IPS-18a (cell line): ENCODE measurements at regions not wholly inside any gene's neighbourhood (a gene's known extent, or its start where the extent isn't known, plus 50 kb on each side); places are given as distances from the start of the nearest gene placed in this dataset.
A peak's percentile ranks its signal among the peaks of the same experiment; 100 is the strongest.

Source experiments
- H3K27ac ChIP-seq: one replicate; pipeline ENCODE4 v1.5.1; 2013; ENCODE audit warnings: low read length
- H3K27me3 ChIP-seq: one replicate; pipeline ENCODE4 v1.6.1; 2013; ENCODE audit warnings: mild to moderate bottlenecking, low read length; ENCODE audit not compliant: control insufficient read depth, insufficient read depth
- H3K36me3 ChIP-seq: one replicate; pipeline ENCODE4 v1.6.1; 2013; ENCODE audit warnings: low read depth, low read length; ENCODE audit not compliant: control insufficient read depth
- H3K4me1 ChIP-seq: one replicate; pipeline ENCODE4 v1.6.1; 2013; ENCODE audit warnings: low read depth, low read length; ENCODE audit not compliant: control insufficient read depth
- H3K4me3 ChIP-seq: one replicate; pipeline ENCODE4 v1.5.1; 2013; ENCODE audit warnings: low read length
- H3K9ac ChIP-seq: one replicate; pipeline ENCODE4 v1.6.1; 2013; ENCODE audit warnings: mild to moderate bottlenecking, low read length, moderate library complexity
- H3K9me3 ChIP-seq: one replicate; pipeline ENCODE4 v1.6.1; 2013; ENCODE audit warnings: low read depth, low read length; ENCODE audit not compliant: control insufficient read depth

GRCh38 chr12:116415408-116416108, 138.1 kb upstream of the MED13L start:
- Histone ChIP-seq H3K4me1 (no peaks in the 10 kb centered on the region), H3K27me3 (no peaks in the 10 kb centered on the region), H3K9ac (no peak overlapping the region), H3K9me3 (no peaks in the 10 kb centered on the region), H3K27ac (no peak overlapping the region), H3K36me3 (no peaks in the 10 kb centered on the region), H3K4me3 (no peak overlapping the region)

GRCh38 chr12:116416166-116416565, 138.7 kb upstream of the MED13L start:
- Histone ChIP-seq H3K9me3 (no peaks in the 10 kb centered on the region), H3K4me1 (no peaks in the 10 kb centered on the region), H3K27me3 (no peaks in the 10 kb centered on the region), H3K27ac (no peak overlapping the region), H3K9ac (no peak overlapping the region), H3K4me3 (no peak overlapping the region), H3K36me3 (no peaks in the 10 kb centered on the region)

GRCh38 chr12:116418551-116418950, 140.6 kb upstream of the MAP1LC3B2 start:
- Histone ChIP-seq H3K36me3 (no peaks in the 10 kb centered on the region), H3K27me3 (no peaks in the 10 kb centered on the region), H3K4me3 (no peak overlapping the region), H3K4me1 (no peaks in the 10 kb centered on the region), H3K9me3 (no peaks in the 10 kb centered on the region), H3K9ac (no peak overlapping the region), H3K27ac (no peak overlapping the region)

- H3K4me3 ChIP-seq = no peak overlapping the region
- no peaks in the 10 kb centered on the region for H3K9me3 ChIP-seq
- no peak overlapping the region for H3K27ac ChIP-seq
- H3K36me3 ChIP-seq = no peaks in the 10 kb centered on the region
- no peak overlapping the region for H3K9ac ChIP-seq
- peaks cover under 1% of the 10 kb centered on the region for H3K27me3 ChIP-seq
- H3K4me1 ChIP-seq = no peaks in the 10 kb centered on the region
These were observed 138.8 kb upstream of the MAP1LC3B2 start for GRCh38 chr12:116420227-116420880.

GRCh38 chr12:116421785-116422538, 137.2 kb upstream of the MAP1LC3B2 start:
- Histone ChIP-seq H3K27ac (no peak overlapping the region), H3K36me3 (no peaks in the 10 kb centered on the region), H3K4me3 (no peak overlapping the region), H3K9ac (no peak overlapping the region), H3K27me3 (peaks cover 8% of the 10 kb centered on the region), H3K9me3 (no peaks in the 10 kb centered on the region), H3K4me1 (peaks cover 12% of the 10 kb centered on the region)

- peaks cover 20% of the 10 kb centered on the region for H3K4me1 ChIP-seq
- H3K36me3 ChIP-seq = no peaks in the 10 kb centered on the region
- no peak overlapping the region for H3K27ac ChIP-seq
- no peak overlapping the region for H3K4me3 ChIP-seq
- H3K9ac ChIP-seq = no peak overlapping the region
- H3K27me3 ChIP-seq = peaks cover 8% of the 10 kb centered on the region
- no peaks in the 10 kb centered on the region for H3K9me3 ChIP-seq
These were observed 136.1 kb upstream of the MAP1LC3B2 start for GRCh38 chr12:116423094-116423493.

GRCh38 chr12:116425256-116426193, 133.7 kb upstream of the MAP1LC3B2 start:
- H3K4me3 ChIP-seq = no peak overlapping the region
- H3K27me3 ChIP-seq = peaks cover 8% of the 10 kb centered on the region
- H3K4me1 ChIP-seq = peaks cover 26% of the 10 kb centered on the region
- H3K36me3 ChIP-seq = no peaks in the 10 kb centered on the region
- H3K9me3 ChIP-seq = no peaks in the 10 kb centered on the region
- H3K27ac ChIP-seq = no peak overlapping the region
- H3K9ac ChIP-seq = no peak overlapping the region

- peak overlapping the region; percentile 42 for H3K9ac ChIP-seq
- peak overlapping the region; percentile 6 for H3K27ac ChIP-seq
These were observed 132.6 kb upstream of the MAP1LC3B2 start for GRCh38 chr12:116426391-116427136.

GRCh38 chr12:116427200-116427930, 131.8 kb upstream of the MAP1LC3B2 start:
- peaks cover 26% of the 10 kb centered on the region for H3K4me1 ChIP-seq

More at GRCh38 chr12:116426391-116427136, 132.6 kb upstream of the MAP1LC3B2 start:
- no peak overlapping the region for H3K4me3 ChIP-seq
- H3K4me1 ChIP-seq = peaks cover 26% of the 10 kb centered on the region
- H3K27me3 ChIP-seq = peaks cover 8% of the 10 kb centered on the region
- no peaks in the 10 kb centered on the region for H3K36me3 ChIP-seq
- H3K9me3 ChIP-seq = no peaks in the 10 kb centered on the region

GRCh38 chr12:116429826-116430360, 129.3 kb upstream of the MAP1LC3B2 start:
- peaks cover 8% of the 10 kb centered on the region for H3K27me3 ChIP-seq
- H3K36me3 ChIP-seq = no peaks in the 10 kb centered on the region
- H3K4me3 ChIP-seq = no peak overlapping the region
- H3K9me3 ChIP-seq = no peaks in the 10 kb centered on the region
- H3K27ac ChIP-seq = no peak overlapping the region
- peaks cover 33% of the 10 kb centered on the region for H3K4me1 ChIP-seq
- H3K9ac ChIP-seq = no peak overlapping the region

More at GRCh38 chr12:116427200-116427930, 131.8 kb upstream of the MAP1LC3B2 start:
- Histone ChIP-seq H3K36me3 (no peaks in the 10 kb centered on the region), H3K9me3 (no peaks in the 10 kb centered on the region), H3K27me3 (peaks cover 8% of the 10 kb centered on the region), H3K27ac (peak overlapping the region; percentile 6), H3K9ac (peak overlapping the region; percentile 42), H3K4me3 (no peak overlapping the region)
